NCI-H2107 treated with DMSO at 0.1 percent for 48 hours (cell line): ENCODE measurements at regions not wholly inside any gene's neighbourhood (a gene's known extent, or its start where the extent isn't known, plus 50 kb on each side); places are given as distances from the start of the nearest gene placed in this dataset.
"Not testable (repeated sequence)": the region's sequence is repeated elsewhere in the genome, so short reads cannot be mapped to it uniquely, and the experiment has no call there.

Experiments
- DNase-seq: peaks from one replicate; lab custom pipeline; 2025; ENCODE audit not compliant: unreplicated experiment; lab: John Stamatoyannopoulos, UW

DNA sequence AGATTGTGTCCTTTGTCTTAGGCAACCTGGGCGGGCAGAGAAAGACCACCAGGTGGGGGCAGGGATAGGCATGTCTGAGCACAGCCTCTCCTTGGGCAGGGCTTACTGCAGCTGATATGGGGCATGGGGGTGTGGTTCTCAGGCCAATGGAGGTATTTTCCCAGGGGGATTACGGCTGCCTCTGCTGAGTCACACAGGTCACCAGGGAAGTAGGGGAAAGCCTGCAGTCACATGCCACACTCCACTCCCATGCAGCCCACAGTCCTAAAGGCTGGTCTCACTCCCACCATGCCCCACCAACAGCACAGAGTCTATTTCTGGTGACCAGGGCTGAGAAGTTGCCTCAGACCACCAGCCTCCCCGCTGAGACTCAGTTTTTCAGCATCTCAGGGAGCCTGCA, 466.4 kb downstream of the DIPK2A start:
- DNase-seq, result no peak

- DNase-seq, result no peak
Measured at GRCh38 chr3:144444061-144444460, 472.4 kb downstream of the DIPK2A start.

DNA sequence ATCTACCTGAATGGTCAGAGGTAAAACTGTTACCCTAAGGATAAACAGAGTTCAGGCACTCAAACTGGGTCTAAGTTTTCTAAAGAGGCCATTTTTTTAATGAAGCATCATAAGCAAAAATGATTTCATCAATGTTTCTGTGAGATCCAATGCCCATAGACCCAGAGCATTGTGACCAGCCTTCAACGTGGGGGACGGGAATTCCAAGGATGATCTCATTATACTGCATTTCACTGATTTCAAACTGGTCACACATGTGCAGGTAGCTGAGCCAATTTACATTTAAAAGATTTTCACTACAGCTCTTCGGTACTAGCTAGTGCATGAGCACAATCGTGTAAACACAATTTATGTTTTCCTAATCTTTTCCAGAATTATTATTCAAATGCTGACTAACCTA, 472.9 kb downstream of the DIPK2A start:
- no peak for DNase-seq

- DNase-seq, result no peak
Measured at GRCh38 chr3:144455841-144456440, 484.3 kb downstream of the DIPK2A start.

DNA sequence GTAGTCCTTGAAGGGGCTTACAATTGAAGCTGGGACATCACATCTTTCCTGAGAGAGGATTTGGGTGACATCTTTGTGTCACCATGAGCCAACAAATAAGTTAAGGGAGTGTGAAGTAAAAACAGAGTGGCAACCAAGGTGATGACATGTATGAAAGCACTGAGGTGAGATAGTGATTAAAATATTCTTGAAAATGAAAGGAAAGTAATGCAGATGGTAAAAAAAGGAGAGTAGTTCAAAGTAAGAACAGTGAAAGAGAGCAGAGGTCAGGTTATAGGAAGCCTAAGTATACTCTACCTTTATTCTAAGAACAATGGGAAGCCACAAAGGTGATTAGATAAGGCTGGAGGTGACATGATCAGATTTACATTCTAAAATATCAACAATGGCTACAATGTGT, 486.1 kb downstream of the DIPK2A start:
- DNase-seq, result no peak

DNA sequence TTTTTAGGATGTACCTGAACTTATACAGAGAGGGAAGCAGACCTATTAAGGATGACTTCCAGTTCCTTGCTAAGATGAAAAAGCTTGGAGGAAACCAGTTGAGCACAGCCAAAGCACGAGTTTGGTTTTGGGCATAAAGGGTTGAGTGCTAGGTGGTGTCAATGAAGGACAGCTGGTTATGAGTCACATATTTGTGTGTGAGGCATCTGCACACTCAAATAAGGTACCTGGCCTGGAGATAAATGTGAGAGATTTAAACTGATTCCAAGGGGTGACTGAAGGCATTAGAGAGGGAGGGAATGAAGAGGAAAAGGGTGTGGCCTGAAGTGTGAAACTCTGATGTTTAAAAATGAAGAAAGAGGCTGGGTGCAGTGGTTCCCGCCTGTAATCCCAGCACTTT, 486.7 kb downstream of the DIPK2A start:
- DNase-seq, result no peak

GRCh38 chr3:144462337-144462736, 490.7 kb downstream of the DIPK2A start:
- DNase-seq, result no peak

GRCh38 chr3:144463911-144464310, 492.3 kb downstream of the DIPK2A start:
- DNase-seq, result no peak

GRCh38 chr3:144466114-144466513, 494.5 kb downstream of the DIPK2A start:
- DNase-seq, result no peak

DNA sequence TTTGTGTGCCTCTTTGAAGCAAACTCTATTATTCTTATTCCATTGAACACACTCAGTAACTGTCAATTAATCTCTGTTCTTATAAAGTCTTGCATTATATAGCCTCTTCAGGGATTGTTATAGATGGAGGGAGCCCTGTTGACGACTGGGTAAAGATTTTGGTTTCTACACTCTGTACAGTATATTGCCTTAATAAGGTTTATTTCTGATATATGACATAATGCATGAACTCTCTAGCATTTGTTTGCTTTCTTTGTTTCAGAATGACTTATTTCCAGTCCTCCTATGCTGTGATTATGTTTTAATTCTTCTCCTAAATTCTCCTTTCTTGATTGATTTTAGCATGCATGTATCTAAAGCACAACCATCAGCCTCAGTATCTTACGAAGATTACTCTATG, 494.9 kb downstream of the DIPK2A start:
- no peak for DNase-seq

GRCh38 chr3:144470666-144471065, 499.0 kb downstream of the DIPK2A start:
- DNase-seq, result no peak

GRCh38 chr3:144477593-144477992, 506.0 kb downstream of the DIPK2A start:
- DNase-seq, result no peak

- DNase-seq, result no peak
Measured at GRCh38 chr3:144480416-144480919, 508.8 kb downstream of the DIPK2A start.

DNA sequence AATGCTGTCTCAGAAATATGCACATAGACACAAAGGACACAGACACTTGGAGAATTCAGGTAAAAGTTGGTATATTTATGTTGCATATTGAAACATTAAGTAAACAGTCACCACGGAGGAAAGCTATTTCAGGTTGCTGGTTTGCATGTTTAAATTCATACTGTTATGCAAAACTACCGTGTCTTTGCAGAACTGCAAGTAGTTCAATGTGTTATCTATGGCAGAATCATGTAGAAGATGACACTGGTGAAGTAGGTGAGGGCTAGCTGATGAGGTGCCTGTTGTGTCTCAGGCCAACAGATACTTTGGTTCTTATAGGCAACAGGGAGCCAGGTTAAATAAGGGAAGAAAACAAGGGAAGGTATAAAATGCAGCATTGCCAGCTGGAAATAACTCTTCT, 511.3 kb downstream of the DIPK2A start:
- DNase-seq, result no peak

GRCh38 chr3:144487011-144487410, 515.4 kb downstream of the DIPK2A start:
- DNase-seq, result no peak

DNA sequence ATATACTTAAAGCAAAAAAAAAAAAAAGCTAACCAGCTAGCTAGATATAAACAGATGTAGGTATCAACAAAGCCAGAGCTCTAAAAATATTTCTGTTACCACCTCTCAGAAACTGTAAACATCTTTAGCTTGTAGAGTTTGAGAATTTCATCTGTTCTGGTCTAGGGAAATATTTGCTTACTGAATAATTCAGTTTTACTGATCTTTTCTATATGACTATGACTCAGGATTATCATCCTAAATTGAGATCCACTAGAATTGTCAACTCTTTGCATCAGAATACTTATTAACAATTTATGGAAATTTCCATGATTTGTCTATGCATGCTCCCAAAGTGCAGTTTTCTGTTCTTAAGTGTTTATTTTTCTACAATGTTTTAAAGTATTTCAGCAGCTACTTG, 517.3 kb downstream of the DIPK2A start:
- no peak for DNase-seq

DNA sequence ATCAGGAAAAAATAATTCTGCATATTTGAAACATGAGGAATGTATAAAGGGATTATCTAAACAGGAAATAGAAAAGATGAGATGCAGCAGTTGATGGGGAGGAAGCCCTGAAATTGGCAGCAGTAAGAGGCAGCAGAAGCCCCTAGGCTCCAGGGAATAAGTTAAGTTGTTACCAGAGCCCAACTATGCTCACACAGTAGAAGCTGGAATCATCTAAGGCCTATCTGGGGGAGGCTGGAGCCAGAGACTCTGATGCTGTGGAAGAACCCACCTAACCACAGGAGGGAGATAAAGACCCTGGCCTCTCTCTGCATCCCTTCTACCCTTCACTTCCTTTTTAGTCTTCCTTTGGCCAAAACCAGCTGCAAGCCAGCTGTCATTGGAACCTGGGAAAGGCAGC, 519.7 kb downstream of the DIPK2A start:
- DNase-seq, result no peak

- not testable (repeated sequence) for DNase-seq
Measured at GRCh38 chr3:144494651-144495050, 523.0 kb downstream of the DIPK2A start.

DNA sequence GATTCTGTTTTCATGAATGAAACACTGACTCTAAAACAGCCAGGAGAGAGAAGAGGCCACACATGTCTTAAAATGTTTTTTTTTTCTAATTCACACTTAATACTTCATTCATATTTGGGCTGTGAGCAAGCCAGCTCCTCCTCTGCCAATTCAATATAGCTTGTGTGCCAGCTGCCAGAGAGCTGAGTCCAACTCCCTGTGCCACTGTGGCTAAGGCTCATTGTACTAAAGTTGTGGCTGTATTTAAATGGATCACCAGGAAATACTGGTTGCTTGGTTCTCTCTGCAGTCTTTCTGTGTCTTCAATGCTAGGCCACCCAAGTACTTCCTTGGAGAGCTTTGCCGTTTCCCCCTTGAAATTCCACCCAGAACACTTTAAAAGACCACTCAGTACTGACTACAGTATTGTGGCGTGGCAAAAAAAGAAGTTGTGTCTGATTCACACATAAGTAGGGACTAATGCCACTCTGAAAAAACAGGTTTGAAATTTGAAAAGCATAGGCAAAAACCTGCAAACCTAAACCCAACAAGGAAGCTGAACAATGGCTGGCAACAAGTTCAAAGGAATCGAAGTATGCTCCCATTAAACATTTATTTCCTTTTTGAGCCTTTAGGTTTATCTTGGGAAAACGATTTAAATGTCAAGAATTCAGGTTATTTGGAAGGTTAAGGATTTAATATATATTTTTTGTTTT, 524.7 kb downstream of the DIPK2A start:
- DNase-seq, result no peak

DNA sequence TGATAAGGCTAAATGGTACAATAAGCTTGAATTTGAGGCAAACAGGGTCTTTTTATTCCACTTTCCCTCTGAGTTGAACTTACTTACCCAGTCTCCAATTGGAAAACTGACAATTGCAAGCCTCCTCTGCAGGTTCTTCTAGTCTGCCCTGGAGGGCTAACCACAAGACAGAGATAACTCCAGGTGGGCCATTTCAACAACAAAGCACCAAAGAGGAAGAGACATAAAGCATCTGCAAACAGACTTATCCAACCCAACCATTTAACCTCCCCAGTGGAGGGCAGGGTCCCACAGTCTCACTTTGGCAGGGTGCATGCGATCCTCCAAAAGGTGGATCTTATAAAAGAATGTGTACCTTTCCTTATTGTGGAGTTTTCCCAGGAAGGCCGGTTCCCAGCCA, 525.8 kb downstream of the DIPK2A start:
- no peak for DNase-seq

- peak; percentile 34 for DNase-seq
Measured at GRCh38 chr3:144499001-144499930, 527.6 kb downstream of the DIPK2A start.

DNA sequence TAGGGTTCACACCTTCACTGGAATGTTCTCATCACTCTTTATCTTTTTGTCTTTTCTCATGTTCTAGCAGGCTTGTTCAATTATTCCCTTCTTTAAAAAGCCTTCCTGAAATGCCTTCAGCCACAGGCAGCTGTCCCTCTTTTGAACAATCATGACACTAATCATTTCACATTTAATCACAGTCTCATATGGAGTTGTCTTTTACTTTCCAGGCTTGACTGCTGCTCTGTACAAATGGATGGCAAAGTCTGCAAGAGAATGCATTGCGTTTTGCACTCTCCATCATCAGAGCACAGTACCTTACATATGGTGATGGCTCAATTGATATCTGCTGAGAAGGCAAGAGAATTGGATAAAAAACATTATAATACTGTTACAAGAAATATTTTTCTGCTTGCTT, 529.8 kb downstream of the DIPK2A start:
- DNase-seq, result no peak
